ENCODE measurements at regions not wholly inside any gene's neighbourhood (a gene's known extent, or its start where the extent isn't known, plus 50 kb on each side); places are given as distances from the start of the nearest gene placed in this dataset.
"Not testable (repeated sequence)": the region's sequence is repeated elsewhere in the genome, so short reads cannot be mapped to it uniquely, and the experiment has no call there.

DNA sequence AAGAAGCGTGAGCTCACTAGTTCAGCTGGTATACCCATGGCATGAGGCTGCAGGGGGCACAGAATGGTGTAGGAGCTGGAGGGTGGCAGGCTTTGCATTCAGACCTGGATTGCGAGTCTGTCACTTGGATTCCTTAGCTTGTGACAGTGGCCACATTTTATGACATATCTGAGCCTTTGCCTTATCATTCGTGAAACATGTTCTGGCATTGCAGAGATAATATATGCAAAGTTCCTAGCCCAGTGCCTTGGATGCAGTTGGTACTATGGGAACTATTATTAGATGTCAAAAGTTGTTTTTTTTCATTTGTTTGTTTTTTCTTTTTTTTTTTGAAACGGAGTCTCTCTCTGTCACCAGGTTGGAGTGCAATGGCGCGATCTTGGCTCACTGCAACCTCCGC is 230.7 kb upstream of the PRDM1 start:
- Mint-ChIP-seq H3K4me3 (no peak overlapping the region), H3K9me3 (peaks cover 0 to 12% (median 4%) of the 10 kb centered on the region in 7 donors), H3K27ac (peak overlapping the region in 2 of 7 donors; percentile 6 to 40), H3K36me3 (no peaks in the 10 kb centered on the region), H3K4me1 (peaks cover 7% of the 10 kb centered on the region), H3K27me3 (ENCODE audit: low read depth in 3 of 3) (no peaks in the 10 kb centered on the region)
- intact Hi-C loops (cut with micrococcal nuclease) = no loop called here
- Histone ChIP-seq H3K4me1 (ENCODE audit: control insufficient read depth in 1 of 2, insufficient read depth in 2 of 2, low read length in 2 of 2) (peaks cover 3 to 7% of the 10 kb centered on the region in 2 donors), H2AFZ (ENCODE audit: insufficient read depth, low read depth, low read length, poor library complexity, severe bottlenecking) (no peak overlapping the region), H3K4me3 (replicated peaks in 1 of 3; ENCODE audit: low read depth in 2 of 3, low read length in 3 of 3) (no peak overlapping the region), H3K9me3 (replicated peaks in 1 of 2; ENCODE audit: control insufficient read depth in 1 of 2, insufficient read depth in 1 of 2, low read length in 2 of 2) (no peaks in the 10 kb centered on the region), H3K9ac (ENCODE audit: insufficient read depth, low read length, poor library complexity, severe bottlenecking) (no peak overlapping the region), H3K79me2 (ENCODE audit: insufficient read depth, low read length) (no peaks in the 10 kb centered on the region), H3K27me3 (ENCODE audit: control insufficient read depth in 2 of 2, insufficient read depth in 2 of 2, low read length in 2 of 2) (no peaks in the 10 kb centered on the region), H3K36me3 (replicated peaks in 1 of 2; ENCODE audit: control insufficient read depth in 1 of 2, insufficient read depth in 2 of 2, low read length in 2 of 2) (no peaks in the 10 kb centered on the region), H4K20me1 (ENCODE audit: insufficient read depth, low read length) (no peaks in the 10 kb centered on the region), H3K27ac (ENCODE audit: low read depth in 1 of 2, low read length in 2 of 2) (no peak overlapping the region), H3K4me2 (replicated peaks; ENCODE audit: extremely low read depth, low read length, poor library complexity, severe bottlenecking) (no peak overlapping the region)
- no peak for DNase-seq
- 100% methylated on average over 6 of the region's 7 CpGs for WGBS (ENCODE audit: insufficient coverage)
- TF ChIP-seq, protein P1, sequence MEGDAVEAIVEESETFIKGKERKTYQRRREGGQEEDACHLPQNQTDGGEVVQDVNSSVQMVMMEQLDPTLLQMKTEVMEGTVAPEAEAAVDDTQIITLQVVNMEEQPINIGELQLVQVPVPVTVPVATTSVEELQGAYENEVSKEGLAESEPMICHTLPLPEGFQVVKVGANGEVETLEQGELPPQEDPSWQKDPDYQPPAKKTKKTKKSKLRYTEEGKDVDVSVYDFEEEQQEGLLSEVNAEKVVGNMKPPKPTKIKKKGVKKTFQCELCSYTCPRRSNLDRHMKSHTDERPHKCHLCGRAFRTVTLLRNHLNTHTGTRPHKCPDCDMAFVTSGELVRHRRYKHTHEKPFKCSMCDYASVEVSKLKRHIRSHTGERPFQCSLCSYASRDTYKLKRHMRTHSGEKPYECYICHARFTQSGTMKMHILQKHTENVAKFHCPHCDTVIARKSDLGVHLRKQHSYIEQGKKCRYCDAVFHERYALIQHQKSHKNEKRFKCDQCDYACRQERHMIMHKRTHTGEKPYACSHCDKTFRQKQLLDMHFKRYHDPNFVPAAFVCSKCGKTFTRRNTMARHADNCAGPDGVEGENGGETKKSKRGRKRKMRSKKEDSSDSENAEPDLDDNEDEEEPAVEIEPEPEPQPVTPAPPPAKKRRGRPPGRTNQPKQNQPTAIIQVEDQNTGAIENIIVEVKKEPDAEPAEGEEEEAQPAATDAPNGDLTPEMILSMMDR (IDR thresholded peaks at IDR 0.05) = no peak

DNA sequence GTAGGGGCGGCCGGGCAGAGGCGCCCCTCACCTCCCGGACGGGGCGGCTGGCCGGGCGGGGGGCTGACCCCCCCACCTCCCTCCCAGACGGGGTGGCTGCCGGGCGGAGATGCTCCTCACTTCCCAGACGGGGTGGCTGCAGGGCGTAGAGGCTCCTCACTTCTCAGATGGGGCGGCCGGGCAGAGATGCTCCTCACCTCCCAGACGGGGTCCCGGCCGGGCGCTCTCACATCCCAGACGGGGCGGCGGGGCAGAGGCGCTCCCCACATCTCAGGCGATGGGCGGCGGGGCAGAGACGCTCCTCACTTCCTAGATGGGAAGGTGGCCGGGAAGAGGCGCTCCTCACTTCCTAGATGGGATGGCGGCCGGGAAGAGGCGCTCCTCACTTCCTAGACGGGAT is 232.2 kb upstream of the PRDM1 start:
- H3K27ac ChIP-seq (ENCODE audit: low read depth in 1 of 2, low read length in 2 of 2); H3K4me2 ChIP-seq (replicated peaks; ENCODE audit: extremely low read depth, low read length, poor library complexity, severe bottlenecking); H3K27me3 ChIP-seq (ENCODE audit: control insufficient read depth in 2 of 2, insufficient read depth in 2 of 2, low read length in 2 of 2); H3K27ac Mint-ChIP-seq; H3K36me3 Mint-ChIP-seq; DNase-seq; H4K20me1 ChIP-seq (ENCODE audit: insufficient read depth, low read length); H3K9me3 ChIP-seq (replicated peaks in 1 of 2; ENCODE audit: control insufficient read depth in 1 of 2, insufficient read depth in 1 of 2, low read length in 2 of 2); intact Hi-C loops (cut with micrococcal nuclease); H3K4me1 ChIP-seq (ENCODE audit: control insufficient read depth in 1 of 2, insufficient read depth in 2 of 2, low read length in 2 of 2); H3K27me3 Mint-ChIP-seq (ENCODE audit: low read depth in 3 of 3); H3K4me3 Mint-ChIP-seq; H3K36me3 ChIP-seq (replicated peaks in 1 of 2; ENCODE audit: control insufficient read depth in 1 of 2, insufficient read depth in 2 of 2, low read length in 2 of 2); H3K4me3 ChIP-seq (replicated peaks in 1 of 3; ENCODE audit: low read depth in 2 of 3, low read length in 3 of 3); H3K9ac ChIP-seq (ENCODE audit: insufficient read depth, low read length, poor library complexity, severe bottlenecking); H3K4me1 Mint-ChIP-seq; H2AFZ ChIP-seq (ENCODE audit: insufficient read depth, low read depth, low read length, poor library complexity, severe bottlenecking); H3K79me2 ChIP-seq (ENCODE audit: insufficient read depth, low read length): not testable (repeated sequence)
- 98% methylated on average over 8 of the region's 33 CpGs for WGBS (ENCODE audit: insufficient coverage)
- H3K9me3 Mint-ChIP-seq = peaks cover 0 to 12% (median 4%) of the 10 kb centered on the region in 7 donors
